Ovary (tissue), 7 donors: ENCODE measurements at regions not wholly inside any gene's neighbourhood (a gene's known extent, or its start where the extent isn't known, plus 50 kb on each side); places are given as distances from the start of the nearest gene placed in this dataset.
"Not testable (repeated sequence)": the region's sequence is repeated elsewhere in the genome, so short reads cannot be mapped to it uniquely, and the experiment has no call there.

Source experiments
- DNase-seq, 5 donors: peaks; one replicate each; pipeline ENCODE4 v3.0.0-alpha.2; 2019 to 2020
- H3K27ac ChIP-seq, 2 donors: fragments of 200-600 bp; one replicate each; pipeline versions ENCODE4 v1.5.1 to v1.8.0; 2019 to 2022
- H3K27me3 ChIP-seq: fragments of 200-600 bp; one replicate; pipeline ENCODE4 v1.8.0; 2022
- H3K36me3 ChIP-seq: fragments of 200-600 bp; sonication (generic); one replicate; pipeline ENCODE4 v1.5.1; 2019
- H3K4me1 ChIP-seq: one replicate; pipeline ENCODE4 v1.8.1; 2013; ENCODE audit warnings: mild to moderate bottlenecking, moderate library complexity; ENCODE audit not compliant: insufficient read depth
- H3K4me3 ChIP-seq: fragments of 200-600 bp; sonication (generic); one replicate; pipeline ENCODE4 v1.5.1; 2017
- H3K9me3 ChIP-seq, 2 donors: fragments of 200-600 bp in 1 of 2; sonication (generic) in 1 of 2; one replicate each; pipeline versions ENCODE4 v1.5.1 to v1.8.1; 2013 to 2019; ENCODE audit warnings: mild to moderate bottlenecking in 1 of 2, moderate library complexity in 1 of 2
- EP300 ChIP-seq: sonication (generic); formaldehyde crosslinking; IDR thresholded peaks from one replicate; pipeline ENCODE4 v1.6.1; 2017; ENCODE audit warnings: antibody characterized with exemption
- POLR2A ChIP-seq: fragments of 450-650 bp; IDR thresholded peaks from one replicate; pipeline ENCODE4 v1.6.1; 2017; ENCODE audit warnings: antibody characterized with exemption, mild to moderate bottlenecking, moderate library complexity
- WGBS, 3 donors: extraction: QIAGEN DNeasy Blood & Tissue Kit in 1 of 3; methylation state at CpG; one replicate each; pipeline versions ENCODE4 v1.1.5 to v1.1.7; 2013 to 2017; 5-methylcytosine and 5-hydroxymethylcytosine counted together
- intact Hi-C, 4 donors: fragments of 100-400 bp; cut with DNase I; formaldehyde crosslinking; loops; one replicate each; pipeline versions ENCODE4 v1.11.0 to v1.15.1; 2022 to 2023
- TF ChIP-seq, protein P1 (sequence below), 3 donors: fragments of 450-650 bp in 2 of 3; fragments of 200-600 bp in 1 of 3; IDR thresholded peaks; one replicate each; pipeline versions ENCODE4 v1.5.1 to v1.8.0; 2016 to 2022; ENCODE audit warnings: antibody characterized with exemption in 3 of 3, mild to moderate bottlenecking in 1 of 3
- donor health status: DM: no; HTN: no; CAD: no; lungs with moderate emphysema.
- donor health status: DM: no; HTN: no; CAD: no.
- donor health status: Bipolar disorder and iron deficiency.
- donor health status: DM: no; HTN: no; CAD: no.
- donor health status: DM: yes; HTN: yes; CAD: no.

DNA sequence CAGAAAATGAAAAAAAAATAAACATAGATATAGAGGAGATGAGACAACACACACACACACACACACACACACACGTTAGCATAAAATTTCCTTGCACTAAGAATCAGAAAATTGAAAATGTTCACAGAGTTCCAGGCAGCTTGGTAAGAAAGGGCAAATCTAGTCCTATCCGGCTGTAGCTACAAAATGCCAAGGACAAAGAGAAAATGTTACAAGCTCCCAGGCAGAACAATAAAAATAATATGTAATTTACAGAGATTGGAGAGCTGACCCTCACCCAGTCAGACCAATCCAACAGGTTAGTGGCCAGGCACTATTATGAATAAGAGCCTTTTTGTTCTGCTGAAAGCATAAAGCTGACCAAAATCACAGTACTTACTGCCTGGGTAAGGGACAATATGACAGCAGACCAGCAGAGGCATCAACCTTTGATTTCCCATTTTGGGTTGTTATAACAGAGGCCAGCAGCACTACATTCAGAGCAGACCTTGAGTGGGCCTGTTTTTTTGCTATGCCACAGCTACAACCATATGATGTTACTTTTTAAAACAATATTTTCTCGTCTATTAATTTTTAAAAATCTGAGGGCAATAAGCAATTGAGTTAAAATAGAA is 892.6 kb downstream of the TAF11L14 start:
- H3K9me3 ChIP-seq = no peaks in the 10 kb centered on the region
- H3K27ac ChIP-seq = no peak overlapping the region
- DNase-seq = no peak
- no peaks in the 10 kb centered on the region for H3K27me3 ChIP-seq
- 46 to 54% (median 47%) methylated on average over 3 of the region's 3 CpGs for WGBS, 3 donors
- no peaks in the 10 kb centered on the region for H3K36me3 ChIP-seq
- intact Hi-C loops = no loop called here
- TF ChIP-seq EP300 = no peak
- TF ChIP-seq, protein P1, sequence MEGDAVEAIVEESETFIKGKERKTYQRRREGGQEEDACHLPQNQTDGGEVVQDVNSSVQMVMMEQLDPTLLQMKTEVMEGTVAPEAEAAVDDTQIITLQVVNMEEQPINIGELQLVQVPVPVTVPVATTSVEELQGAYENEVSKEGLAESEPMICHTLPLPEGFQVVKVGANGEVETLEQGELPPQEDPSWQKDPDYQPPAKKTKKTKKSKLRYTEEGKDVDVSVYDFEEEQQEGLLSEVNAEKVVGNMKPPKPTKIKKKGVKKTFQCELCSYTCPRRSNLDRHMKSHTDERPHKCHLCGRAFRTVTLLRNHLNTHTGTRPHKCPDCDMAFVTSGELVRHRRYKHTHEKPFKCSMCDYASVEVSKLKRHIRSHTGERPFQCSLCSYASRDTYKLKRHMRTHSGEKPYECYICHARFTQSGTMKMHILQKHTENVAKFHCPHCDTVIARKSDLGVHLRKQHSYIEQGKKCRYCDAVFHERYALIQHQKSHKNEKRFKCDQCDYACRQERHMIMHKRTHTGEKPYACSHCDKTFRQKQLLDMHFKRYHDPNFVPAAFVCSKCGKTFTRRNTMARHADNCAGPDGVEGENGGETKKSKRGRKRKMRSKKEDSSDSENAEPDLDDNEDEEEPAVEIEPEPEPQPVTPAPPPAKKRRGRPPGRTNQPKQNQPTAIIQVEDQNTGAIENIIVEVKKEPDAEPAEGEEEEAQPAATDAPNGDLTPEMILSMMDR (IDR thresholded peaks at IDR 0.05) = no peak
- TF ChIP-seq POLR2A = no peak
- H3K4me3 ChIP-seq = no peak overlapping the region
- H3K4me1 ChIP-seq = no peaks in the 10 kb centered on the region

DNA sequence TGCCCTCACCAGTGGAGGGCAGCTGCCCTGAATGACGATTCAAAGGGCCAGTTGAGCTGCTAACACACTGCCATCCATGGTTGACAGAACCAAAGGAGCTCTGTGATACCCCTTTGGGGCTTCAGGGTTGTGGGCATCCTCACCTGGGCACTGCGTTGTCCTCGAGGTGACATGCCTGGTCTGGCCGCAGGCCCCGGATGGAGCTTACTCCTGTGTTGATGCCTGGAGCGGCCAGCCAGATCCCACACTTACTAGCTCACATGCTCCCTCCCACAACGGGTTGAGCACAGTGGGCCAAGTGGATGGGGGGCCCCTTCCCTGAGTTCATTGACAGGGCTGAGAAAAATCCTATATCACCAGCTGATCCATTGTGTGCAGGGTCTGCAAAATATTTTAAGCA is 898.9 kb downstream of the TAF11L14 start:
- Histone ChIP-seq H3K4me3 (no peak overlapping the region), H3K36me3 (no peaks in the 10 kb centered on the region), H3K4me1 (no peaks in the 10 kb centered on the region), H3K27ac (no peak overlapping the region), H3K9me3 (no peaks in the 10 kb centered on the region), H3K27me3 (no peaks in the 10 kb centered on the region)
- TF ChIP-seq EP300 (no peak), POLR2A (no peak)
- TF ChIP-seq, protein P1 (IDR thresholded peaks at IDR 0.05) = no peak
- no peak for DNase-seq
- intact Hi-C loops = no loop called here
- 83 to 88% (median 85%) methylated on average over 7 of the region's 7 CpGs for WGBS, 3 donors

GRCh38 chr5:18534119-18534518 is 899.9 kb downstream of the TAF11L14 start:
- DNase-seq = no peak
- whole genome bisulfite sequencing, 3 donors = 82 to 86% (median 86%) methylated on average over 3 of the region's 3 CpGs
- no peaks in the 10 kb centered on the region for H3K36me3 ChIP-seq

GRCh38 chr5:18535753-18536152 is 901.5 kb downstream of the TAF11L14 start:
- DNase-seq, H3K27ac ChIP-seq, H3K9me3 ChIP-seq, H3K4me1 ChIP-seq, H3K27me3 ChIP-seq, H3K36me3 ChIP-seq, H3K4me3 ChIP-seq, intact Hi-C loops: not testable (repeated sequence)
- 74 to 91% (median 81%) methylated on average over 7 of the region's 7 CpGs for WGBS, 3 donors

More at GRCh38 chr5:18534119-18534518, 899.9 kb downstream of the TAF11L14 start:
- no peak overlapping the region for H3K27ac ChIP-seq
- intact Hi-C loops = no loop called here
- H3K9me3 ChIP-seq = no peaks in the 10 kb centered on the region
- H3K4me1 ChIP-seq = no peaks in the 10 kb centered on the region
- TF ChIP-seq, protein P1 (IDR thresholded peaks at IDR 0.05) = no peak
- TF ChIP-seq EP300 (no peak), POLR2A (no peak)
- no peak overlapping the region for H3K4me3 ChIP-seq
- no peaks in the 10 kb centered on the region for H3K27me3 ChIP-seq

GRCh38 chr5:18544421-18544820 is 910.2 kb downstream of the TAF11L14 start:
- H3K4me3 ChIP-seq = no peak overlapping the region
- H3K9me3 ChIP-seq = no peaks in the 10 kb centered on the region
- no peaks in the 10 kb centered on the region for H3K27me3 ChIP-seq
- intact Hi-C loops = no loop called here
- H3K36me3 ChIP-seq = no peaks in the 10 kb centered on the region
- DNase-seq = no peak
- no peak for TF ChIP-seq POLR2A
- TF ChIP-seq EP300 = no peak
- TF ChIP-seq, protein P1 (IDR thresholded peaks at IDR 0.05) = no peak
- no peaks in the 10 kb centered on the region for H3K4me1 ChIP-seq
- no peak overlapping the region for H3K27ac ChIP-seq
- WGBS, 3 donors = 66 to 67% (median 67%) methylated on average over 6 of the region's 6 CpGs
